ENCODE measurements at regions not wholly inside any gene's neighbourhood (a gene's known extent, or its start where the extent isn't known, plus 50 kb on each side); places are given as distances from the start of the nearest gene placed in this dataset.

DNA sequence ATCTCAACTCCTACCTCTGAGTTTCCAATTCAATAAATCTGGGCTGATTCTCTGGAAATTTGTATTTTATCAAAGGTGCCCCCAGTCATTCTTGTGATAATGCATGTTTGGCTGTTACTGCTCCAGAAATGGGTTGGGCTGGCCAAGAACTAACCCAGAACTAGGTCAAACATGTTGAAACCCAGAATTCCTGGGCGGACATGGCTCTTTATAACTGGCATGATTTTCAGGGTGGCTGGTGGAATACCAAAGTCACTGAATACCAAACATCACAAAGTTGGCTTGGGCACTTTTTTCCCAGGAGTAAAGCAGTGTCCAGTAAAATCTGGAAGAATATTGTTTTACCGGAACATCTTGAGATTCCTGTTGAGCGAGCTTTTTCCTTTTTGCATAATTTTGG is 89.4 kb upstream of the S1PR1 start:
- TF ChIP-seq EZH2phosphoT487 (IDR thresholded peaks at IDR 0.05; ENCODE audit: insufficient read depth, low read depth): no peak
- TF ChIP-seq EZH2 (IDR thresholded peaks at IDR 0.05; ENCODE audit: insufficient read depth, poor library complexity, severe bottlenecking): no peak

Measured in GM23248 (cell line).